NB4 (cell line): ENCODE measurements at regions not wholly inside any gene's neighbourhood (a gene's known extent, or its start where the extent isn't known, plus 50 kb on each side); places are given as distances from the start of the nearest gene placed in this dataset.

Experiments used
- CTCF ChIP-seq: IDR thresholded peaks from one replicate; pipeline ENCODE4 v1.5.1; 2012; ENCODE audit warnings: low read depth, low read length
- MAX ChIP-seq: IDR thresholded peaks from 2 replicates; pipeline ENCODE4 v1.6.1; 2011; ENCODE audit warnings: low read depth, low read length

DNA sequence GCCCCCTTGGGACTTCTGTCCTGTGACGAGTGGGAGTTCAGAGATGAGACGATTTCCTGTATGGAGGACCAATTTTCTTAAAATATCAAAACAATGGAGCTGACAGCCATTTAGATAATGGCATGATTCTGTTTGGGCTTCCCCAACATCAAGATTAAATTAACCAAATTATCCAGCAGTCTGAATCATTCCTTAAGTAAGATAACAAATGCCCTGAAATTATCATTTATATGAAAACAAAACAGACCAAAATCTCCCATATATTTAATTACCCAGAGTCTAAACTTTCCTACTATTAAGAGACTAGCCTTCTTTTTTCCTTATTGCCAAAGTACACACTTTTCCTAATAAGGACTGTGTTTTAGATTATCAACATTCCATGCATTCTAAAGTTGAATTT, 550.1 kb upstream of the PSMD7 start:
- no peak for TF ChIP-seq CTCF
- TF ChIP-seq MAX, result no peak
